Stimulated activated CD8-positive, alpha-beta memory T cell treated with anti-CD3 and anti-CD28 coated beads, Interleukin-7, amount 100 ng/mL, for 24 hours (primary cell): ENCODE measurements at regions not wholly inside any gene's neighbourhood (a gene's known extent, or its start where the extent isn't known, plus 50 kb on each side); places are given as distances from the start of the nearest gene placed in this dataset.

Experiments used
- DNase-seq: peaks from one replicate; pipeline ENCODE4 v3.0.0-alpha.2; 2020; ENCODE audit warnings: low read depth

DNA sequence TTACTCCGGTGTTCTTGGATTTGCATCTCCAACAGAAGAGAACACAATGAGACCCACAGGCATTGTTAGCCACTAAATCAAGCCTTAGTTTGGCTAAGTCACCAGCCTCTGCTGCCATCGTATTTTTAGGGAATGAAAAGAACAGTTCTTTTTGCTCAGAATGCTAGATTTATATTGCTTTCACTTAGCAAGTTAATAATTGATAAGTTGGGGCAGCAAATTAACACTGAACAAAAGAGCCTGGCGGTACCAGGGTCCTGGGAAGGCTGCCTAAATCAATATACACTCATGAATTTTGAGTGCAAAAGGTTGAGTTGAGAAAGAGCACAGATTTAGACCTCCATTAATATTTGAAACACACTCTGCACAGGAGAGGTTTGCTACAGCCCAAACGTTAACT, 767.7 kb downstream of the TYW1 start:
- no peak for DNase-seq

DNA sequence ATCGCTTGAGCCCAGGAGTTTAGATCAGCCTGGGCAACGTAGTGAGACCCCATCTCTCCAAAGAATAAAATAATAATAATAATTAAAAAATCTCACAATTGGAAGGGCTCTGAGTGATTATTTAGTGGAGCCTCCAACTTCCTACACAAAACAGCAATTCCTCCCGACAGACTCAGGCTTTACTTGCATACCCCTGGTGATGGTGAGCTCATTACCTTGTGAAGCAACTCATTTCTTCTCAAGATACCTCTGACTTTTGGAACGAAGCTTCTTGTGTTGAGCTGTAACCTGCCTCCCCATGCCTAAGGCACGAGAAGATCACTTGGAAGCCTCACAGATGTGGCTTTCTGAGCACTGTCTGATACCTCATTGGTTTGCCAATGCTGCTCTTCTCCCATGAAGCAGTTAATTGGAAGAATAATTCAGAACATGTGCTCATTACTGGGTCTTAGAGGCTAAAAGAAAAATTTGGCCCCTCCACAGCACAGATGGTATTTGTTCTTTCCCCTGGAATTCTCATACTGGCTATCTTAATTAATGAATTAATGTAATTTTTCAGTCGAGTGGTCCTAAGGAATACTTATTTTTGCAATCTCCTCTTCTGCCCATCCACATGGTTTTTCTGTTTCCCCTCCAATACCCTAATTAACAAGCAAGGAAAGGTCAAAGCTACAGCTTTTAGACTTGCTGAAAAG, 769.0 kb downstream of the TYW1 start:
- DNase-seq = no peak

DNA sequence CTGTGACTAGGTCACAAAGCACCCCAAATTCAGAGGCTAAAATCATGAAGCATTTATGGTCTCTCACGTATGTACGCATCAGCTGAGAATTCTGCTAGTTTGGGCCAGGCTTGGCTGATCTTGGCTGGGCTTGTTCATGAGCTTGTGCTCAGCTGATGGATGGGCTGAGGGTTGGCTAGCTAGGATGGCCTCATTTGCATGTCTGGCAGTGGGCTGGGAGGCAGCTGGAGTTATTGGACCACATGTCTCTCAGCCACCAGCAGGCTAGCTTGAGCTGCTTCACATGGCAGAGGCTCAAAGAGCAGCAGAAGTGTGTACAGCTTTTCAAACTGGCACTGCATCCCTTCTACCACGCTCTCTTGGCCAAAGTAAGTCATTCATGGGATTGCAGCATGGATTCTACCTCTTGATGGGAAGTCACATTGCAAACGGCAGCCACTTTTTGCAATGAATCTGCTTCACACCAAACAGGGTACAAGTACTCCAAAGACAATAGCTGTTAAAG, 770.3 kb downstream of the TYW1 start:
- no peak for DNase-seq

DNA sequence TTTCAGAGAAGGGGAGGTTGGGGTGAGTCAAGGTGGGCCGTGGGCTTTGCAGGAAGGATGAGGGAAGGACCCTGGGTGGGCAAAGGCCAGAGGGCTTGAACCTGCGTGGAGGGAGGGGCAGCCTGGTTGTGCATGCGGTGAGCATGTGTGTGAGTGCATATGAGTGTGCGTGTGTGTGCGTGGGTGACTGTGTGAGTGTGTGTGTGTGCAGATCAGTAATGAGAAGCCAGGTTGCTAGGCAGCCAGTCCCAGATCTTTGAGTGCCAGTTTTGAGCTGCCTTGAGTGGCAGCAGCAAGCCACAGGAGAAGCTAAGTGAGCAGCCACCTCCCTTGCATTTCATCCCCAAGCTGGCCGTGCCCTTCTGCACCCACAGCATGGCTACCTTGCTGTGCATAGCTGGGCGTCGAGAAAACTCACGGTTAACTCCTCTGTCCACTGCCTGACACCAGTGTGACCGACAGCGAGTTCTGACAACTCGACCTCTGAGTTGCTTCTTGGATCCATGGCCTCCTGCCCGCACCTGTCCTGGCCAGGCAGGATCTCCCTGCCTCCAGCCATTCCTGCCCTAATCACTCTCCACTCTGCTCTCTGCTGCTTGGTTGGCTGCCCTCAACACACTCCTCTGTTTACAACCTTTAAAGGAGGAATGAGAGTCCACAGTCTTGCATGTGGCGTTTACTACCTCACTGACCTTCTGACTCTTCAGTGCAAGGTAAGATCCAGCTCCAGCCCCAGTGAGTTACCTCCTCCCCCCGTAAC, 775.4 kb downstream of the TYW1 start:
- no peak for DNase-seq

DNA sequence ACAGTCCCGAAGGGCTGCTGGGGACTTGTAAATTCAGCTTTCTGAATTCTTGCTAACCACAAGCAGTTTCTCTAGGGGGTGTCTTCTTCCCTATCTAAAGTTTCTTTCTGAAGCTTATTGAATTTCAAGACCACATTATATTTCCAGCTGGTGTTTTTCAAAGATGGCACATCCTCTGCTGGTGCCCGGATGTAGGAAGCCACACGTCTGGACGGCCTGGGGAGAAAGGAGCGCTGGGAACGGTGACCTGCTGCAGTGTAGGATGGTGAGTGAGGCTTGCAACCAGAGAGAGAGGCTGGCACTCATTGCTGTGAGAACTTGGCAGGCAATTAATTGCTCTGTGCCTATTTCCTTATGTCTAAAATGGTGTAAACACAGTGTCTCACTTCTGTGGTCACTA, 776.4 kb downstream of the TYW1 start:
- DNase-seq = no peak

DNA sequence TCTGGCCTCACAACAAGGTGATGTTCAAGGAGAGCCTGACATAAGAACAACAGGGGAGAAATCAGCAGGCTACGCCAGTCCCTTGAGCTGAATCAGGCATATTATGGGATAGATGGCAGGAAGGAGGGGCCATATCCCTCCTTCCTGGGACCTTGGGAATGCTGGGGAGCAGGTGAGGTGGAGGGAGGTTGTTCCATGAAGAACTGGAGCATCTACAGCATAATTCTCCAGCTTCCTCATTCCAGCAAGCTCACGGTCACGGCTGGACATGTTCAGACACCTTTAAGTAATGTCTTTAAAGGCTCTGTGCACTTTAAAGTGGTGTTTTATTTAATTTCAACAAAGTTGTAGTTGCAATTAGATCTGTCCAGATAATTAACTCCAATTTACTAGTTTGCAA, 780.5 kb downstream of the TYW1 start:
- DNase-seq = no peak

DNA sequence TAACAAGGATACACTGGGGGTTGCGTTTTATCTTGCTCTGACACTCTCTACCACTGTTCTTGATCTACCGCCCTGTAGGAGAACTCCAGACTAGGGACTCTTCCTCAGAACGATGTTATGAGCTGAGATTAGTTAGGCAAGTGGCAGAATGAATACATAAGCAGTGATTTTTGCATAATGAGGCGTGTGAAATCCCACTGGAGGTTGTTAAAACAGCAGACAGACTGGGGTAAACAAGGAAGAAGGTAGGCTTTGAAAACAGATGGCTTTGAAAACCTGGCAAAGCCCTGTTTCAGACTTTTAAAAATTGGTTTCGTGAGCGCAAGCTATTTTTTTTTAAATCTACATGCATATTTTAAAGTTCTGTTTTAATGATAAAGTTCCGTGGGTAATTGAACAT, 785.2 kb downstream of the TYW1 start:
- DNase-seq = no peak

DNA sequence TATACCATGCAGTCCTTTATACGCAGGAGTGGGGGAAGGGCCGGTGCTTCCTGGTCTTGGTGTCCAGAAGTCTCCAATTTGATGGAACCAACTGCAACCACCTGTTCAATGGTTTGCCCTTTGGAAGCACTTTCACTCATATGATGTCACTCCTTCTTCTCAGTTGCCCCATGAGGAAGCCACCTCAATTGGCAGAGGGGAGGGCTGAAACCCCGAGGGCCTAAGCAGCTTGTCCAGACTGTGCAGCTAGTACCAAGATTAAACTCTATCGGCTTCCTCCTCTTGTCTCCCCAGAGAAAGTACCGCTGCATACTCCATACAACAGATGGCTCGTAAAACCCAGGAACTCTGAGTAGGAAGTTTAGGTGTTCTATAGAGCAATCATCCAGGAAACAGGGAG, 789.4 kb downstream of the TYW1 start:
- no peak for DNase-seq

DNA sequence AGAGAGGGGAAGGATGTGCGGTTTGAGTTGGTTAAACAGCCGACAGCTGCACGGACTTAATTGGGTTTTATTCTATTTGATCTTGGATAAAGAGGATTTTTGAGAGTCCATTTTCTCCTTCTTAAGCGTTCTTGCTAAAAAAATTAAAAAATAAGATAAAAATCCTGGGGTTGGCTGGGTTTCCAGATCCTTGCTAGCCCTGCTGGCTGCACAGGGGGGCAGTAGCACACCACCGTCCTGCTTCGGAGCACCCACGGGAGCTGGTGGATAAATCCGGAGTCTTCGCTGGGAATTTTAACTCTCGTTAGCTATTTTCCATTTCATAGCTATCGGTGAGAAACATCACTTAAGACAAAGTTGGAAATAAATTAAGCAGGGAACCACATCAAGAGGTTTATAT, 792.0 kb downstream of the TYW1 start:
- DNase-seq = no peak

DNA sequence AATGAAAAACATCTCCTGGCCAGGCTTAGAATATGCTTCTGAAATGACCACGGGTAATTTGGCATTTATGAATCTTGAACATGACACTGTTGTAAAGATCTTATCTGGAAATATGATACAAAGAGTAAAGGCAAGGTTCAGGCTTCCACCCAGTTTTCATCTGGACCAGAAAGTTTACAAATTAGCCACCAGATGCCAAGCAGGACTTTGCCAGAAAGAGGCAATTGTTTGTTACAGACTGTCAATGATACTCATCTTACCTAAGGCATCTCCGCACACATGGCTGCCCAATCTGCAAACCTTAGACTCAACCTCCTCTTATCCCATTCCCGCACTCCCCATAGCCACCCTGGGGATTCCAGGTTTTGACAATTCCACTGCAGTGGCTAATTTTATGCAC, 795.3 kb downstream of the TYW1 start:
- DNase-seq = no peak

DNA sequence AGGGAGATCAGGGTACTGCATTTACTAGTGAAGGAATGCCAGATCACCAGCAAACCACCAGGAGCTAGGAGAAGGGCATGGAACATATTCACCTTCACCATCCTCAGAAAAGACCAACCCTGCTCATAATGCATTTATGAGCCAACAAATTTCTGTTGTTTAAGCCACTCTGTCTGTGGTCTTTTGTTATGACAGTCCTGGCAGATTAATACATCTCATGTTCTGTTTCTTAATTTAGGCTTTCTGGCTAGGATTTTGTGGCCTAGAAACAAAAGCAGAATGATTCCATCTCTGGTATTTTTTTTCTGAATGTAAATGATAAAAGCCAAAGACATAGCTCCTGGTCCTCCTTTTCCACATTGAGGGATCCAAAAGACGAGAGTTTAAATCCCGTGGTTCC, 797.9 kb downstream of the TYW1 start:
- DNase-seq = no peak

DNA sequence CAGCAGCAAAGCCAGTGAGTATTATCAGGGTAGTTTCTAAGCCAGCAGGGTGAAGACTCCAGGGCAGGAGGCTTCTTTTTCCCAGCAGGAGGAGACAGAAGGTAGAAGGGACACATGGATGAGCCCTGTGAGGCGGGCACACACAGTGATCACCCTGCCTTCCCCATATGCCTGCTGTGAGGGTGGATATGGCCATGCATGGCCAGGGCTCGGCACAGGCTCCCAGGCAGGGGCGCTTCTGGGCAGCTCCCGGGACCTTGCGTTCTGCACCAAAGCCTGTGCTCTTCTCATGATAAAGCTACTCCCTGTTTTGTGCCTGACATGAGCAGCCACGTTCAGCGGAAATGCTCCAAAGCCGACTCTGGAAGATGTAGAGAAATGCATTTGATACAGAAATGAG, 807.2 kb downstream of the TYW1 start:
- DNase-seq = no peak

DNA sequence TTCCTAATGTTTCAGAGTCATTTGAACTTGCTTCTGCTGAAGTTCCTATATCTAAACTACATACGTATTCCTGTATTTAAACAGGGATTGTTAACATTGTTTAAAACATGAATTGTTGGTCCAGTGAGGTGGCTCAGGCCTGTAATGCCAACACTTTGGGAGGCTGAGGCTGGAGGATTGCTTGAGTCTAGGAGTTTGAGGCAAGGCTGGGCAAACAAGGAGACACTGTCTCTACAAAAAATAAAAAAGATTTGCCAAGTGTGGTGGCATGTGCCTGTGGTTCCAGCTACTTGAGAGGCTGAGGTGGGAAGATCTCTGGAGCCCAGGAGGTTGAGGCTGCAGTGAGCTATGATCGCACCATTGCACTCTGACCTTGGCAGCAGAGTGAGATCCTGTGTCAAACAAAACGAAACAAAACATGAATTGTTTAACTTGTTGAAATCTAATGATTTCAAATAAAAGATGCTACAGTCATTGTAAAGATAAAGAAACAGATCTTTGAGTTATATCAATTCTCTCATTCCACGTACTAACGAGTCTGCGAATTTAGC, 809.4 kb downstream of the TYW1 start:
- no peak for DNase-seq

DNA sequence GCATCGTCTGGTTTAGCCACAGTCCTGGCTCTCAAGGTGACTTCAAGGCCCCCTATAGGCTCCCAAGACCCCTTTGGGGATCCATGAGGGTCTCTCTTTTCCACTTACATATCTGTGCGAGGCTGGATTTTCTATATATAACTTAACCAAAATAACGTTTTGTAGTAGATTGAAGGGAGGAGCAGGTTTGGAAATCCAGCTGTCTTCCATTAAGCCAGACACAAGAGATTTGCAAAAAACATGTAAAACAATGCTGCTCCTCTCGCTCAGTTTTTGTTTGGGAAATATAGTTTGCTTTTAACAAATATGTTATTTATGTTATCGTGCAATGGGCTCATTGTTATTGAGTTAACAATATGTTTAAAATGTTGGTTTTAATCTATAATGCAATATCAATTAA, 811.2 kb downstream of the TYW1 start:
- DNase-seq = no peak

DNA sequence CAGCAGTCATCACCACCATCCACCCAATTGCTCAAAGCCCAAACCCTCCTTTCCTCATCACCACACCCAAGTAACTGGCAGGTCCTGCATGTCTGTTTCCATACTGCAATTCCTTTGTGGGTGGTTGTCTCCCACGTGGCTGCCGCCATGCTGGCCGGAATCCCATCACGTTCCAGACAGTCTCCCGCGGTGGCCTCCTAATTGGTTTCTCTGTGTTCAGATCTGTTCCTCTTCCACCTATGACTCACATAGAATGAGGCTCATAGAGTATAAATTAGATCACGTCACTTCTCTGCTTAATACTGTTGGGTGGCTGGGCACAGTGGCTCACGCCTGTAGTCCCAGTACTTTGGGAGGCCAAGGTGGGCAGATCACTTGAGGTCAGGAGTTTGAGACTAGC, 813.0 kb downstream of the TYW1 start:
- no peak for DNase-seq

DNA sequence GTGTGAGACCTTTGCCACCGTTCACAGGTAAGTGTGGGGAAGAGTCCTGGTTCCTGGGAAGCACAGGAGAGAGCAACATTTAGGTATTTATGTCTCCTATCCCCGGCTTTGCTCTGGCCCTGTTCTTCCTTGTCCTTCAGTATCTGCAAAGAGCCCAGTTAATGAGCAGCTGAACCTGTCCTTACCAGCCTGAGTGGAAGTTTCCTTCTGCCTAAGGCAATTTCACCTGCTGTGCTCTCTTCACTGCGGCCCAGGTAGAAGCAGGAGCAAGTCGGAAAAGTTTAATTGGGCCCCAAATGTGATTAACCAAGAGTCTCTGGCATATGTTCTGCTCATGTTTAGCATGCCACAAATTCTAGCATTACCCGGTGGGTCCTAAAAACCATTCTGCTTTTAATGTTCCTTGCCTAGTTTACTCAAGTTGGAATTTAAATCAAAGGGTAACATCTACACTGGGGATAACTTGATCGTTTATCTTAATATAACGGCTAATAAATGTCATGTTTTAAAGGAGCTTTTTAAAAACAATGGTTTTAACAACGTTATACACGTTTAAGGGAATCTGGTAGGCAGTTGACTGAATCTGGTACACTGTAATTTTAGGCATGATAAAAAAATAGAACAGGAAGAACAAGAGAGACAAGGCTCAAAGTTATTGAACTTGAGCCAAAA, 817.1 kb downstream of the TYW1 start:
- no peak for DNase-seq

DNA sequence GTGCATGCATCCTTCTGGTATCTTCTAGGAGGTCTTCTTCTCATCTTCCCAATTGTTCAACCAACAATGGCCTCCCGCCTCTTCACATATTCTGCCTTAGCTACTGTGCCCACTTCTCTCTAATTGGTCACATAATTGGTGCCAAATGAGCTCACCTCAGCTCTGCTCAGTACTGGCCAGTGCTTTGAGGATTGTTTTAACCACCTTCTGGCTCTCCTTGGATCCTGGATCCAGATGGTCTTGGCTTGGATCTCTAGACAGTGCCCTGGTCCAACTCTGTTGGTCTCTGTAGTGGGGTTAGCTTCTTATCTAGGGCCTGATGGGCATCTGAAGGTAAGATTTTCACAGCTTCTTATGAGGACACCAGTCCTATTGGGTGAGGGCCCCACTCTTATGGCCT, 820.8 kb downstream of the TYW1 start:
- no peak for DNase-seq

DNA sequence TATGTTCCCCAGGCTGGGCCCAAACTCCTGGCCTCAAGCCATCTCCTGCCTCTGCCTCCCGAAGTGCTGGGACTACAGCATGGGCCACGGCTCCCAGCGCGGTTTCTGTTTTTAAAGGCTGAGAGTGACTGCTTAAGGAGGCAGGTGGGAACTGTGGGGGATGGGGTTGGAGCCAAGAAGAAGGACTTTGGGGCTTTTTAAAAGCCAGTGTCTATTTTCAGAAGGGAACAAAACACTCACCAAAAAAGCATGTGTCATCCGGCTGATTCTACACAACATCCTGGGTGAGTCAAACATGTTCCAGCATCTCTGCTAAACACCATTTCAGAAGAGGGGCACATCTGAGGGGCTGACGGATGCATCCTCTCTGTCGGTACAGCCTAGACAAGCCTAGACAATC, 824.5 kb downstream of the TYW1 start:
- DNase-seq = no peak

DNA sequence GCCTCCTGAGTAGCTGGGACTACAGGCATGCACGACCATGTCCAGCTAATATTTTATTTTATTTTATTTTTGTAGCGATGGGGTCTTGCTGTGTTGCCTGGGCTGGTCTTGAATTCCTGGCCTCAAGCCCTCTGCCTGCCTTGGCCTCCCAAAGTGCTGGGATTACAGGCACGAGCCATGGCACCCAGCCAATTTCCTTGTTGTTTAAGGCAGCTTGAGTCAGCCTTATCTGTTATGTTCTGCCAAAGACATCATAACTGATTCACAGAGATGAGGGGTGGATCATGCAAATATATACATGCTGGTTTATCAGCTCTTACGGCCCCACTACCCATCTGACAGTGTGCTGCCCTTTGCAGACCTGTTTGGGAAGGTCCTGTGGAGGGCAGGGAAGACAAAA, 826.7 kb downstream of the TYW1 start:
- no peak for DNase-seq

DNA sequence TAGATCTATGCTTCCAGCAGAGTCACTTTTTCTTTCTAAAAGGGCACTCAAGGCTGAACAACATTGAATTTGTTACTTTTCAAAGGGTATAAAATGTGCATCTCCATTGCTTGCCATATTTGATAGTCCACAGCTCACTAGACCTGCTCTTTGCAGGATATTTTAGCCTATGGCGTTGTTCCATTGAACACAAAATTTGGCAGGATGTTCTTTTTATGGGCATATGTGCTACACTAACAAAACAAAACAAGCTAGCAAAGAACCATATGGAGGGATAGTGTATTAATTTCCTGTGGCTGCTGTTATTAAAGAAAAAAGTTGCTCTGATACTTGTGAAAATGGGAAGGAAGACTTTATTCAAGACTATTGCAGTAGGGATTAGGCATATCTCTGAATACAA, 828.7 kb downstream of the TYW1 start:
- no peak for DNase-seq

DNA sequence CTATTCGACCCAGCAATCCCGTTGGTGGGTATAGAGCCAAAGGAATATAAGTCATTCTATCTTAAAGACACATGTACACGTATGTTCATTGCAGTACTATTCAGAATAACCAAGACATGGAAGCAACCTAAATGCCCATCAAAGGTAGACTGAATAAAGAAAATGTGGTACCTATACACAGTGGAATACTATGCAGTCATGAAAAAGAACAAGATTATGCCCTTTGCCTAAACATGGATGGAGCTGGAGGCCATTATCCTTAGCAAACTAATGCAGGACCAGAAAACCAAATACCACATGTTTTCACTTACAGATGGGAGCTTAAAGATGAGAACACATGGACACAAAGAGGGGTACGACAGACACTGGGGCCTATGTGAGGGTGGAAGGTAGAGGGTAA, 845.3 kb downstream of the TYW1 start:
- DNase-seq = no peak

DNA sequence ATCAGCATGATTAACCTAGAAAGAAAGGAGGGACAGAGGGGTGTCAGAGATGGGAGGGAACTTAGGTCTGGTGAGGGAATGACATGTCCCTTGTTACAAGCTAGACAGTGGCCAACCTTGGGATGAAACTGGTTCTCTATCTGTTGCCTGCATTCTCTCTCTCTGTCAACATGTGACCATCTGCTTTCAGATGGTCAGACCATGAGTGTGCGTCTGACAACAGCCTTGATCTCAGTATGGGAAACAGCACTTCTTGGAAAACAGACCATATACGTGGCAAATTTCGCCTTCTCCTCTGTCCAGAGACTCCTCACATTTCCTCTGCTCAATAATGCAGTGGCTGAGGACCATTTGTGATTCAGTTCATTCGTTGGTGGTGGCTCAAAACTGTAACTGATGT, 845.9 kb downstream of the TYW1 start:
- no peak for DNase-seq

DNA sequence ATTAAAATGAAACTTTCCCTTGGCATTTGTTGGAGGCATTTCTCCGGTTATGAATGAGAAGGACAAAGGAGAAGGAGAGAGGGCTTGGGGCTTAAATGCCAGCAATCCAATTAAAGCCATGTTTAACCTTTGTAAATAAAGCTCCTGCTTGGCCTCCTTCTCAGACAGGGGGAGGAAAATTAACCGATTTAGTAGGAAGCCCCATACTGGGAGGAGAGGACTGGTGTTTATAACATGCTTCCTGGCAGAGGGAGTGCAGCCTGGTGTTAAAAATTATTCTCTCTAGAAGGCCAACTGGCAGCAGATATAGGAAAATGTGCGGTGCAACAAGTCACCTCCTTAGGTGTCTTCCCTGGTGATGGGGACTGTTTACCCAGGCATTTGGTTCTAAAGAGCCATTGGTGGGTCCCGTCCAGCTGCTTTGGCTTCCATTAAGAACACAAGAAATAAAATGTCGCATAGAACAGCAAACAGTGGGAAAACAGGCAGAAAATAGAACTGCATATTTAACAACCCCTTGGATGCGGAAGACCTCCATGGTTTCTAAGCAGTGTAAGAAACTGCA, 846.5 kb downstream of the TYW1 start:
- no peak for DNase-seq
